ENCODE measurements at regions not wholly inside any gene's neighbourhood (a gene's known extent, or its start where the extent isn't known, plus 50 kb on each side); places are given as distances from the start of the nearest gene placed in this dataset.

DNA sequence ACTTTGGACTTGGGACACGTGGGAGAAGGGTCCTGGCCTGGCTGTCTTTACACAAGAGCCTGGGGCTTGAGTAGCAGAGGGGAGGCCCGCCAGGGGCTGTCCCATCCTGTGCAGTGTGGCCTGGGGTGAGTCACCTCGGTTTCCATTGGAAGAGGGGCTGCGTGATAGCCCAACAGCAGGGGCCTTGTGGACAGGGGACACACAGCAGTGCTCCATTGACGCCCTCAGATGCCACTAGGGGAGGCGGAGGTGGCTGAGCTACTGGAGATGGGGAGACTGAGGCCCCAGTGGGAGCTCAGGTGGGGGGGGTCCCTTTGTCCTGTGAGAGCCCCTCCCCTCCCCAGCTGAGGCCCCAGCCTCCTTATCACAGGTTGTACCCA, 50.0 kb upstream of the RNU6ATAC start:
- H3K4me3 ChIP-seq (ENCODE audit: low read depth, low read length), result no peak overlapping the region
- TF ChIP-seq, protein P1, sequence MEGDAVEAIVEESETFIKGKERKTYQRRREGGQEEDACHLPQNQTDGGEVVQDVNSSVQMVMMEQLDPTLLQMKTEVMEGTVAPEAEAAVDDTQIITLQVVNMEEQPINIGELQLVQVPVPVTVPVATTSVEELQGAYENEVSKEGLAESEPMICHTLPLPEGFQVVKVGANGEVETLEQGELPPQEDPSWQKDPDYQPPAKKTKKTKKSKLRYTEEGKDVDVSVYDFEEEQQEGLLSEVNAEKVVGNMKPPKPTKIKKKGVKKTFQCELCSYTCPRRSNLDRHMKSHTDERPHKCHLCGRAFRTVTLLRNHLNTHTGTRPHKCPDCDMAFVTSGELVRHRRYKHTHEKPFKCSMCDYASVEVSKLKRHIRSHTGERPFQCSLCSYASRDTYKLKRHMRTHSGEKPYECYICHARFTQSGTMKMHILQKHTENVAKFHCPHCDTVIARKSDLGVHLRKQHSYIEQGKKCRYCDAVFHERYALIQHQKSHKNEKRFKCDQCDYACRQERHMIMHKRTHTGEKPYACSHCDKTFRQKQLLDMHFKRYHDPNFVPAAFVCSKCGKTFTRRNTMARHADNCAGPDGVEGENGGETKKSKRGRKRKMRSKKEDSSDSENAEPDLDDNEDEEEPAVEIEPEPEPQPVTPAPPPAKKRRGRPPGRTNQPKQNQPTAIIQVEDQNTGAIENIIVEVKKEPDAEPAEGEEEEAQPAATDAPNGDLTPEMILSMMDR (conservative IDR thresholded peaks at IDR 0.05; ENCODE audit: low read depth, low read length), result no peak
- no peak for DNase-seq (ENCODE audit: low read depth)

- TF ChIP-seq, protein P1 (conservative IDR thresholded peaks at IDR 0.05; ENCODE audit: low read depth, low read length), result no peak
- H3K4me3 ChIP-seq (ENCODE audit: low read depth, low read length), result no peak overlapping the region
- DNase-seq (ENCODE audit: low read depth), result no peak
Observed at GRCh38 chr9:134214766-134215419, 50.5 kb upstream of the RNU6ATAC start.

- TF ChIP-seq, protein P1 (conservative IDR thresholded peaks at IDR 0.05; ENCODE audit: low read depth, low read length), result no peak
- no peak overlapping the region for H3K4me3 ChIP-seq (ENCODE audit: low read depth, low read length)
- DNase-seq (ENCODE audit: low read depth), result no peak
Observed at GRCh38 chr9:134215420-134215698, 51.0 kb upstream of the RNU6ATAC start.

DNA sequence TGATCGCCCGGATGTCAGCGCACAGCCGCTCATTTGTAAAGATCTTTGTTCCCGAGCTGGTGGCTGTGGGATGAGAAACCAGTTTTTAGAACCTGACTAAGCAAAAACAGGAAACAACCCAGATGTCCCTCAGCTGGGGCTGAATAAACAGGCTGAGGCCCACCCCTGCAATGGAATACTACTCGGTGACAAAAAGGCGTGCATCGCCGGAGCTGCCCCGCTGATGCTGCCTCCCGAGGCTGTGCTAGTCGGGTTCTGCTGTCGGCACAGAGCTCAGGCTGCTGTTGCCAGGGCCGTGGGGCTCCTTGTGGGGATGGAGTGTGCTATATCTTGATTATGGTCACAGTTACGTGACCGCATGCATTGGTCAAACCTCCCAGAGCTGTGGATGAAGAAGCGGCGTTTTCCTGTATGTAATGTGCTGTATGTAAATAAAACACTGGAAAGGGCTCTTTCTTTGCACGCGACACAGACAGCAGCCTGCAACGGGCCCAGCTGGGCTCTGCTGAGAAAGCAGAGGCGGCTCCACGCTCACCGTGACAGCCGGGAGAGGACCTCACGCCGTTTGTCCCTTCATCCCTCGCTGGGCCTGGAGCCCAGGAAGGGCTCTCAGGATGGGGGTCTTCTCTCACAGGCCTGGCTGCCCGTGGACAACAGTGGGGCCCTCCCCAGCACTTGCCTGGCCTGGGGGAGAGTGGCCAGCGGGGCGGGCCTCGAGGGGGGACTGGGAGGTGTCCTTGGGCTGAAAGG, 51.5 kb upstream of the RNU6ATAC start:
- TF ChIP-seq, protein P1 (conservative IDR thresholded peaks at IDR 0.05; ENCODE audit: low read depth, low read length), result no peak
- H3K4me3 ChIP-seq (ENCODE audit: low read depth, low read length), result no peak overlapping the region
- DNase-seq (ENCODE audit: low read depth), result no peak

DNA sequence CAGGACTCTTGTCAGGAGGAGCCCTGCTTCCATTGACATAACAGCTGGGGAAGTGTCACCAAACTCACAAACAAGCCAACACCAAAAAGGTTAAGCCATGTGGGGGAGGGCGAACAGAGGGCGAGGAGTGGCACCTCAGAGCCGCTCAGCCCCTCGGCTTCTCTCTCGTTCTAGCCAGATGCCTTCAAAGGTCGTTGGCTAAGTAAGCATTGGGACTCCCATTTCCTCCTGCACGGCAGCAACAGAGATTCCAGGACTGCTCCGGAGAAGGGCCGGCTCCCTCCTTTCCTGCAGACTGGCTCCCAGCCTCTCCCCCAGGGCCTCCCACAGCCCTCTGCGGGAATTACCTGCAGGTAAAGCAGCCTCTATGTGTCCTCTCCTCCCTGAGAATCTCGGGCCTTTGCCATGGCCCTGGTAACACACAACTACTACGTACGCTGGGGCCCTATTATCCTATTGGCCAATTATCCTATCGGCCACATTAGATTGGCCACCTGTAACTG, 52.1 kb upstream of the RNU6ATAC start:
- TF ChIP-seq, protein P1 (conservative IDR thresholded peaks at IDR 0.05; ENCODE audit: low read depth, low read length), result no peak
- H3K4me3 ChIP-seq (ENCODE audit: low read depth, low read length), result no peak overlapping the region
- DNase-seq (ENCODE audit: low read depth), result no peak

DNA sequence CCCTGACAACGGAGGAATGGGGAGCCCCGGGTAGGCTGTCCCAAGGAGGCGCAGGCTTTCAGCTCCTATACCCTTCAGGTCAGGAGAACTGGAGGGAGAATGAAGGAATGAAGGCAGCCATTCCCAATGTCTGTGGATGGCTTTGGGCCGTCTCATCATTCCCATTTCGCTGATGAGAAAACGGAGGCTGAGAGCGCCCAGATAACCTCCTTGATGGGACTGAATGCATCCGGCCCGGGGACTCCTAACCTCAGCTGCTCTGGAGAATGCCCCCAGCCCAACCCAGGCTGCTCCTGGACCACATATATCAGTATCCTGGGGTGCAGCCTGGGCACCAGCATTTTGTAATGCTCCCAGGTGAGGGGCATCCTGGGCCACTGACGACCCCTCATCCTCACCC, 52.6 kb upstream of the RNU6ATAC start:
- TF ChIP-seq, protein P1 (conservative IDR thresholded peaks at IDR 0.05; ENCODE audit: low read depth, low read length), result no peak
- no peak overlapping the region for H3K4me3 ChIP-seq (ENCODE audit: low read depth, low read length)
- DNase-seq (ENCODE audit: low read depth), result no peak
